Hematopoietic multipotent progenitor cell treated with erythropoietin and hydrocortisone succinate and interleukin-3 and kit ligand, for 6 days (in vitro differentiated cells): ENCODE measurements at regions not wholly inside any gene's neighbourhood (a gene's known extent, or its start where the extent isn't known, plus 50 kb on each side); places are given as distances from the start of the nearest gene placed in this dataset.
"Not testable (repeated sequence)": the region's sequence is repeated elsewhere in the genome, so short reads cannot be mapped to it uniquely, and the experiment has no call there.

Experiments
- DNase-seq: peaks from one replicate; pipeline ENCODE4 v3.0.0-alpha.2; 2015

DNA sequence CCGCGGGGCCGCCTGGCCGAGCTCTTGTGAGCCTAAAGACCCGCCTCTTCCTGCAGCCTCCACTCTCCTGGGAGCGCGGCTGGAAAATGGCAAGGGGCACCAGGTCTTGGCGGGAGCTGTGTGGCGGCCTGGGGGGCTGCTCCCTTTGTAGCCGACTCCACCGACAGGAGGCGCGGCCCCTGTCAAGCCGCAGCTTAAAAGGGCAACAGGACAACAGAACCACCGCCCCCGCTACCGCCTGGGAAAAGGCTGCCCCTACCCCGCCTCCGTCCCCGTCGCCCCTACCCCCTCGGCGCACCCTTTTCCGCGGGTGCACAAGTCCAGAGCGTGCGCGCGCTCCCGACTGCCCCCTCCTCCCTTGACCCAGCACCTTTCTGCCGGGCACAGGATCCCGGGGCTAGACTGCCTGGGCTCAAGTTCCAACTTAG, 60.3 kb downstream of the GOLGA8K start:
- peak; percentile 1 for DNase-seq

DNA sequence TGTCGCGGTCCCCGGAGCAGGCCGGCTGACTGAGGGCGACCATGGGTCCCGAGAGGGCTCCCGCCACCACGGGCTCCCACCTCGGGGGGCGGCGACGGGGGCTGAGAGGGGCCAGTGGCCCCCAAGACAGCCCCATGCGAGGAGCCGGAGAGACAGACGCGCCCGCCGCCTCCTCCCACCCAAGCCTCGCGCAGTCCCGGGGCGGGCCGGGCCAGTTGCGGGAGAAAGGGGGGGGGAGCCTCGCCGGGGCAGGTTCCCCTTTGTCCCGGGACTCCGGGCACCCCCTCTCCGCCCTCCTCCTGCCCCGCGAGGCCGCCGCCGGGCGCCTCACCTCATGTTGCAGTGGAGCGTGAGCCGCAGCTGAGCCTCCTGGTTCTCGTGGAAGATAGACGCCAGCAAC, 60.8 kb downstream of the GOLGA8K start:
- DNase-seq: not testable (repeated sequence)

DNA sequence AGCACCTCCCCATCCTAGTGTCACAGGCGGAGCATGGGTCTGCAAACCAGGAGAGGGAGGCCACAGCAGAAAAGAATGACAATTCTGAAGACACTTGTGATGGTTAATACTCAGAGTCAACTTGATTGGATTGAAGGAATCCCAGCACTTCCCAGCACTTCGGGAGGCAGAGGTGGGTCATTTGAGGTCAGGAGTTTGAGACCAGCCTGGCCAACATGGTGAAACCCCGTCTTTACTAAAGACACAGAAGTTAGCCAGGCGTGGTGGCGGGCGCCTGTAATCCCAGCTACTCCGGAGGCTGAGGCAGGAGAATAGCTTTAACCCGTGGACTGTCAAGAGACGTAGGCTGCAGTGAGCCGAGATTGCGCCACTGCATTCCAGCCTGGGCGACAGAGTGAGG, 61.6 kb downstream of the GOLGA8K start:
- not testable (repeated sequence) for DNase-seq

DNA sequence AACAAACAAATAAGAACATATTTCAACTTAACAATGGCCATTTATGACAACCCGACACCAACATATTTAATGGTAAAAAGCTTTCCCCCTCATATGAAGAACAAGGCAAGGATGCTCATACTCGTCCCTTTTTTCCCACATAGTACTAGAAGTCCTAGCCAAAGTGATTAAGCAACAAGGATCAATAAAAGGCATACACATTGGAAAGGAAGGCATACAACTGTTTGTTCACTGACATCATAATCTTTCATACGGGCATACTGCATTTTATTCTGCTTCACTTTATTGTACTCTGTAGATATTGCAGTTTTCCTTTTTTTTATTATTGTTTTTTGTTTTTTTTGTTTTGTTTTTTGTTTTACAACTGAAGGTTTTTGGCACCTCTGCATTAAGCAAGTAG, 66.3 kb downstream of the GOLGA8K start:
- not testable (repeated sequence) for DNase-seq

DNA sequence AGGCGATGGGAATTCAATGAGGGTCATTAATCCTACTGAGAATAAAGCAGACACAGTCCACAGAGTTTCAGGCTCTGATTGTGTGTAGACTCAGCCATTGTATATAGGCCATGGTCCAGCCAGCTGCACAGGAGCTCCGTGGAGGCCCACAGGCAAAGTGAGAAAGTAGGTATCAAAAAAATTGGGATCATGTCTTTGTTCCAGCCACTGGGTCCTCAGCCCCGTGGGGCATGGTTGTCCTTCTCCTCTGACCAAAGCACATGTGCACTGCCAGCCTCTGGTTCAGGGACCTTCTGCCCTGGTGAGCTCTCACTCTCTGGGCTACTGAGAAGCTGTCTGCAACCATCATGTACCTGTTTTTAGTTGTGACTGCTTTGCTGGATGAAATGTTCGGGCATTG, 79.7 kb downstream of the GOLGA8K start:
- not testable (repeated sequence) for DNase-seq

DNA sequence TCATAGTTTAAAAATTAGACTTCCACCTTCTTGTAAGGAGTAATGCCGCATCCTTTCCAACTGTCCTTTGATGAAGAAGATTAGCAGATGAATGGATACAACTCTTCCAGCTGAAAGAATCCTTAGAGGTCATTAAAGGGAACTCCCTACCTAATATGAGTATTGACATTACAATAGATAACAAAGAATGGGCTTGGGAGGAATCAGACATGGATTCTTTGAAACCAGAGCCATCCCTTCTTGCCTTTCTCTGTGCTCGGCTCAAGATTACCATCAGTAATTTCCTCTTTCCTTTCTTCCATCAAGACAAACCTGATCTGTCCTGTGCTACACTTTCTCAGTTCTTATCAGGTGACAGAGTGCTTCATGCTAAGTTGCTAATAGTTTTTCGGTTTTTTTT, 83.8 kb downstream of the GOLGA8K start:
- DNase-seq: not testable (repeated sequence)

DNA sequence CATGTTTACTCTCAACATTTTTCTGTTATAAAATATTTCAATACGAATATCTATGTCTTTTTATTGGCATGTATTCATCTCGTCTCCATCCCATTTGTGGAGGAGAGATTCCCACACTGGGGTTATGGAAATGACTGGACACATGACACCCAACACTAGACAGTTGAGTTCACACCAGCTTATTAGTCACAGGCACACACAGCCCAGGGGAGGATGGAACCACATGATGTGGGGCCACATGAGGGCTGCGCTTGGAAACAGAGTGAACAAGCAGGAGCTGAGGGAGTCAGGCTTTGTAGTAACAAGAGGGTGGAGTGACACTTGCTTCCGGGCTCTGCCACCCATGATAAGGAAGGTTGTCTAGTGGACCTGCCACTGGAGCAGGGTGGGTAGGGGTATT, 86.6 kb downstream of the GOLGA8K start:
- not testable (repeated sequence) for DNase-seq

DNA sequence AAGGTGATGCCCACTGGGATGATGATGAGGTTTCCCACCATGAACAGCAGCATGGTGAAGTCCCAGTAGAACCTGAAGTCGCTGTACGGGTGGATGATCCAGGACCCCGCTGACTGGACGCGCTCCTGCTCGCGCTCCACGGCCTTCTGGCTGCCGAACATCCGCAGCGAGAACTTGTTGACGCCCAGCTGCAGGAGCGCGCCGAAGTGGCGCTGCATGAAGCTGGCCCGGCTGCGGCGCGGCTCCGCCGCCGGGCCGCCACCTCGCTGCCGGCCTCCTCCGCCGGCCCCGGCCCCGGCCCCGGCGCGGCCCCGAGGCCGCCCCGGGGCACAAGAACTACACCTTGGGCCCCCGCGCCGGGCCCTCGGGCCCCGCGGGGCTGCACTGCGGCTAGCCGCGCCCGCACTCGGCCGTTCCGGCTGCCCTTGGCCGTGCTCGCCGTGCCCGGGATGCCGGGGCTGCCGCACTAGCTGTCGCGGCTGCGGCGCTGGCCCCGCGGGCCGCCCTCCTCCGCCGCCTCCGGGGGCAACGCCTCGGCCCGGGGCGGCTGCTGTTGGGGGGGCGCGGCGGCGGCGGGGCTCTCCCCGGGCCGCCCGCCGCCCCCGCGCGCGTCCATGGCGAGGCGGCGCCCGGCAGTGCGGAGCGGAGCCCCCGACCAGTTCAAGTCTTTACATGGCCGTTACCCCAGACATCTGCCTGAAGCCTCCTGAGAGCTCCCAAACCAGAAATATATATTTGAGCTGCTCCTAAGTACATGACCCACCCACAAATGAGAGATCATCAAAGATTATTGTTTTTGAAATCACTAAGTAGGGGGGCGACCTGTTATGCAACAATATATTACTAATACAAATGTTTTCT, 87.8 kb downstream of the GOLGA8K start:
- DNase-seq: not testable (repeated sequence)

DNA sequence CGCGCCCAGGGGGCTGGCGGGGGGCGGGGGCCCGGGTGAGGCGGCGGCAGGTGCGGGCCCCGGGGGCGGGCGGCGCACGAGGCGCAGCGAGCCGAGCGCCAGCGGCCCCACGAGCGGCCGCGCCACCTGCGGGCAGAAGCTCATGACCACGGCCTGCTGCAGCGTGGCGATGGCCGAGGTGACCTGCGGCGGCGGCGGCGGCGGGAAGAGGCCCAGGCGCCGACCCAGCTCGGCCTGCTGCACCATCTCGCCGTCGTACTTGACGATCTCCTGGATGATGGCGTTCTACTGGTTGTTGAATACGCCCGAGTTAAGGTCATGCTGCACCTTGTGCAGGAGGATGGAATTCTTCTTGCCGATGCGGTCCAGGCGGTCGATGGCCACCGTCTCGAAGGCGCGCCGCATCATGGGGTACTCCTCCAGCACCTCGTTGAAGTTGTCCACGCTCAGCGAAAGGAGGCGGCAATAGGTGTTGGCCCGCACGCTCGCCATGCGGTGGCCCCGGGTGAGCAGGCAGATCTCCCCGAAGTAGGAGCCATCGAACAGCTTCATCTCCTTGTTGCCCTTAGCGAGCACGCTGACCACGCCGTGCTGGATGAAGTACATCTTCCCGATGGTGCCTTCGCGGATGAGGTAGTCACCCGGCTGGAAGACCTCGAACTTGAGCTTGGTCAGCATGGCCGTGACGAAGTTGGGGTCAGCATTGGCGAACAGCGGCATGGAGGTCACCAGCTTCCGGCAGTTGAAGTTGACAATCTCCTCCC, 89.5 kb downstream of the GOLGA8K start:
- DNase-seq: not testable (repeated sequence)

DNA sequence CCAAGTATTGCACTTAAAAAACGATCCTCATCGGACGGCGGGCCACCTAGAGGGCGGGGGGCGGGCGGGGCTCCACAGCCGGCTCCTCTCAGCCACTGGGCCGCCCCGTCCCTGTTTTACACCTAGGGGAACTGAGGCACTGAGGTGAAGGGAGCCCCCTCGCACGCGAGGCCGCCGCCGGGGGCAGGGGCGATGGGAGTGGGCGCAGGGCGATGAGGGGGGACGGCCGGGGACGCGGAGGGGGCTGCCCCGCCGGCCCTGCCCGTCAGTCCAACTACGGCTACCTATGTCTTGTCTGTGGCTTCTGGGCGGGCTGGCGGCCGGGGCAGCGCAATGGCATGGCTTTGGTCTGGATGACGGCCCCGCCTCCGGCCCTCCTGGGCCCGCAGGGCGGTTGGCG, 90.4 kb downstream of the GOLGA8K start:
- not testable (repeated sequence) for DNase-seq

DNA sequence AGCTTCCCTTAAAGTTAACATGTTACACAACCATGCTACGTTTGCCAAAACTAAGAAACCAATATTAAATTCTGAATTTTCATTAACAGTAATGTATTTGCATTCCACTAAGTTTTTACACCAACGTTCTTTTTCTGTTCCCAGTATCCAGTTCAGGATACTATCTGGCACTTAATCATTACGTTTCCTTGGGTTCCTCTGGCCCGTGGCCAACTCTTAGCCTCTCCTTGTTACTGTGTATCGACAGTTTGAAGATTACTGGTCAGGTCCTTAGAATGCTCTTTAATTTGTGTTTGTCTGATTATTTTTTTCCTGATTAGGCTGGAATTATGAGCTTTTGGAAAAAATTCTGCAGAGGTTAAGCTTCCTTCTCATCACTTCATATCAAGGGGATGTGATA, 95.5 kb downstream of the GOLGA8K start:
- DNase-seq: not testable (repeated sequence)

DNA sequence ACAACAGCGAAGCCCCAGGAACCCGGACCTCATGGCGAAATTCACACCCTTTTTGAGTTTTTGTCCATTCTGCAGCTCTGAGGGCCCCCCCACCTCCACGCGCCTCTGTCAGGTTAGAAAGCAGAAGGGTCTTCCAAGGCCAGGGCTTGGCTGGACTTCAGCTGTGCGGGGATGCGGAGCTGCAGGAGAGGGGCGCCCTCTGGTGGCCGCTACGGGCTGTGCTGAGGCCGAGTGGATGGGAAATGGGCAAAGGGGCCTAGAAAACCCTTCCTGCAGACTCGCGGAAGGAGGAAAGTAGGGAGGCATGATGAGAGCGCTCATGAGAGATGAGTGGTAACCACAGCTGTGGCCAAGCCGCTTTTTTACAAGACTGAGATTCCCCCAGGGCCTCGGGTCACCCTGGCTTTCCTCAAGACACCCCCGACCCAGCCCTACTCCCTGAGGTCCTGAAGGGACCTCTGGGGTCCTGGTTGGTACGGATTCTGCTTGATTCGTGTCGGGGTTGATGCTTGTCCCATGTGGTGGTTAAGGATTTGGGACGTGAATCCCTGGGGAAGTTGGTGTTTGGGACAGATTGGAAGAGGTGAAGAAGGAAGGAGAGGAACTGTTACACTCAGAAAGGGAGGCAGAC, 126.8 kb downstream of the GOLGA8K start:
- not testable (repeated sequence) for DNase-seq

DNA sequence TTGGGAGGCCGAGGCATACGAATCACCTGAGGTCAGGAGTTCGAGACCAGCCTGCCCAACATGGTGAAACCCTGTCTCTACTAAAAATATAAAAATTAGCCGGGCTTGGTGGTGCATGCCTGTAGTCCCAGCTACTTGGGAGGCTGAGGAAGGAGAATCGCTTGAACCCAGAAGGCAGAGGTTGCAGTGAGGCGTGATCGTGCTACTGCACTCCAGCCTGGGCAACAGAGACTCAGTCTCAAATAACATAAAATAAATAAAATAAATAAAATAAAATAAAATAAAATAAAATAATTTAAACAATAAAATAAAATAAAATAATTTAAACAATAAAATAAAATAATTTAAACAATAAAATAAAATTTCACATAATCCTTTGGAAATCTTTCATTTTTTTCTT, 149.1 kb downstream of the GOLGA8K start:
- DNase-seq: not testable (repeated sequence)

DNA sequence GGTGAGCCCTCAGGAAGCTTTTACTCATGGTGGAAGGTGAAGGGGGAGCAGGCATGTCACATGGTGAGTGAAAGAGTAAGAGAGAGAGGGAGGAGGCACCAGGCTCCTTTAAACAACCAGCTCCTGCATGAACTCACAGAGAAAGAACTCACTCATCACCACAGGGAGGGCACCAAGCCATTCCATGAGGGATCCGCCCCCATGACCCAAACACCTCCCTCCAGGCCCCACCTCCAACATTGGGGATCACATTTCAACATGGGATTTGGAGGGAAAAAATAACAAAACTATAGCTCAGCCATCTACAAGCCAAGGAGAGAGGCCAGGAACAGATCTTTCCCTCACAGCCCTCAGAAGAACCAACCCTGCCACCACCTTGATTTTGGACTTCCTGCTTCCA, 153.9 kb downstream of the GOLGA8K start:
- not testable (repeated sequence) for DNase-seq

DNA sequence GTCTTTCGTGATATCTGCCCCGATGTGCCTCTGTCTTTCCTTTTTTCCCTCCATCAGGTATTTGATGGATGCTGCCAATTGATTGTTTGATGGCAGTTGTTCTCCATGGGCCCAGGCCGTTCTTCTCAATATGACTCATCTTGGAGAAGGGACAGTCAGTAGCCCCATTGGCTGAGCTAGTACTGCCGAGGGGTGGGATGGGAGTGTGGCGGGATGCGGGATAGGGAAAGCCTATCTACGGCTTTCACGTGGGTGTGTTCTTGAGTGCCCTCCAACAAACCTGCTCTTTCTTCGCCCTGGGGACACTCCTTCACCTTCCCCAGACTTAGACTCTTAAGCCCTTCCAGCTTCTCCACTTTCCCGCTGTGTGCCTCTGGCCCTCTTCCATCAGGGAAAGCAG, 159.4 kb downstream of the GOLGA8K start:
- not testable (repeated sequence) for DNase-seq

DNA sequence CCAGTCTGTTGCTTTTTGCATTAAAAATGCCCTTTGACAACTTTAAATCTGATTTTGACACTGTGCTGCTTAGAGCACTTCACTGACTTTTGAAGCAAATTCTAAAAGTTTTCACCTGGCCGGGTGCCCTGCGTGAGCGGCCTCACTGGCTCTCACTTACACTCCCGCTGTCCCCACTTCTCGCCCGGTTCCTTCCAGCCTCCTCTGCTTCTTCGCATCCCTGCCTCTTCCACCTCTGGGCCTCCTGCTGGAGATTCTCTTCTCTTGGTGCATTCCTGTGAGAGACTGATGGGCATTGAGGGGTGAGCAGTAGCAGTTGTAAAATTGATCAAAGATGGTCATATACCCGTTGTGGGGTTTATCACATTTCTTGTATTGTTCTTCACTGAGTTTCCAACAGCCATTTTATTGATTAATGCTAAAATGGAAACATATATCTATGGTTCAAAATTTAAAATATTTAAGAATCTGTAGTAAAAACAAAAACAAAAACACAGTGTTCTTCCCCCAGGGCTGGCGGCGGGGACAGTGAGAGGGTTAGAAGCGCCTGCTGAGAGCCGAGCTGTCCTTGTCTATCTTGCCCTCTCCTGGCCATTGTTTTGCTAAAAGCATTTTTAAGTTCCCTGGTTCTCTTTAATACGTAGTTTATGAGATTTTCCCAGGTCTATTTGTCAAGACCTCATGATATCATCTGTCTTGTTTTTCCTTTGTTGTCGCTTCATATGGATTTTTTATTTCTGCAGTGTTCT, 160.1 kb downstream of the GOLGA8K start:
- not testable (repeated sequence) for DNase-seq

DNA sequence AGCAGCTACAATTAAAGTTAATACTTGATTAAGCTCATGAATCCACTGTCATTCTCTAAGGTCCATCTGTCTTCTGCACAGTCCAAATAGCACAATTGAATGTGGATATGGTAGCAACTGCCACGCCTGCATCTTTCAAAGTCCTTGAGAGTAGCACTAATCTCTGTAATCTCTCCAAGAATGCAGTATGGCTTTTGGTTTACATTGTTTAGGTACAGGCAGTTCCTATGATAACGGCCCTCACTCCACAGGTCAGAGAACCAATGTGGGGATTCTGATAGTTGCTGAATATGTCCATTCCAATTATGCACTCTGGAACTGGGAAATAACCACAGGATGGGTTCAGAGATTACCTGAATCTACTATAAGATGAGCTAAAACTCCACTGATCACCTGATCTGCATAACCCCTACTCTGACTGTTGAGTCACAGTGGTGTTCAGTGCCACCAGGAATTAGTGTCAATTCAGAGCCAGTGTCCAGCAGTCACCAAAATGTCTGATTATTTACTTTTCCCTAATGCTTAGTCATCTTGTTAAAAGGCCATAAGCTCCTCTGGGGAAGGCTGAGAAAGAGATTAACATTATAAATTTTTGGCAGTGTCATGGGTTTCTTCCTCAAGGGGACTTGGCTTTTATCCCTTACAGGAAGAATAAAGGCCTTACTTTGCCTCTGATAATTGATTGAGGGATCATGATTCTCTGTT, 175.5 kb downstream of the GOLGA8K start:
- DNase-seq: not testable (repeated sequence)

DNA sequence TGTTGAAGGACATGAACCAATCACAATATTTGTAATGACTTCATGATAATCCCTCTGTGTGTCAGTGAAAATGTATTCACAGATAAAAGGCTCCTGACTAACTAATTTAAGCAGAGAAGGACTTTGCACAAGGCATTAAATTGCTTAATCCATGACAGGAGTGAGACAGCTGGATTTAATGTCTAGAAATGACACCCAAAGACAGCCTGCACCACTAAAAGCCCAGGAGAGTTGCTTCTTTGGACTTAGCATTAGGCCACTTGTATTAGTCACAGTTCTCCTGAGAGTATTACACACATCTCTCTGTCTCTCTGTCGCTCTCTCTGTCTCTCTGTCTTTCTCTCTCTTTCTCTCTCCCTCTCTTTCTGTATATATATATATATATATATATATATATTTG, 180.4 kb downstream of the GOLGA8K start:
- no peak for DNase-seq
